ENCODE measurements at regions not wholly inside any gene's neighbourhood (a gene's known extent, or its start where the extent isn't known, plus 50 kb on each side); places are given as distances from the start of the nearest gene placed in this dataset.

DNA sequence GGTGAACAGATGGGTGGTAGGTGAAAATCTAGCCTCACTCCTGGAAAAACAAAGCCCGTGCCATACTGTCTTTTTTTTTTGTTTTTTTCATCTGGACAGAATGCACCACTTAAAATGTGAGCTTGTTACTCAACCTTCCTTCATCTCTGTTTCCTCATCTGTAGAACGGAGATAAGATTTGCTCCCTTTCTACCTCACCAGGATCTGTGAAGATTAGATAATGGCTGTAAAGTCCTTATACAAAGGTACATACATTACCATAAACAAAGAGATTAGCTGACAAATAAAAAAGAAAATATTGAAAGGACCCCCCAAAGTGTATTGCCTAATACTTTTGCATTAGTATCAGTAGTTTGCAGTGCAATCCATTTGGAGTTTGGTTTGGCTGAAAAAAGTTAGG lies 75.4 kb upstream of the ZEB2 start:
- Histone ChIP-seq H3K9me3 (no peaks in the 10 kb centered on the region), H3K27ac (no peak overlapping the region), H3K36me3 (no peaks in the 10 kb centered on the region), H3K4me1 (no peaks in the 10 kb centered on the region), H3K27me3 (no peaks in the 10 kb centered on the region), H3K4me3 (no peak overlapping the region)
- intact Hi-C loops (cut with DNase I; ENCODE audit: low total_unique reads), result no loop called here
- no peak for TF ChIP-seq POLR2A (IDR thresholded peaks at IDR 0.05)
- TF ChIP-seq, protein P1, sequence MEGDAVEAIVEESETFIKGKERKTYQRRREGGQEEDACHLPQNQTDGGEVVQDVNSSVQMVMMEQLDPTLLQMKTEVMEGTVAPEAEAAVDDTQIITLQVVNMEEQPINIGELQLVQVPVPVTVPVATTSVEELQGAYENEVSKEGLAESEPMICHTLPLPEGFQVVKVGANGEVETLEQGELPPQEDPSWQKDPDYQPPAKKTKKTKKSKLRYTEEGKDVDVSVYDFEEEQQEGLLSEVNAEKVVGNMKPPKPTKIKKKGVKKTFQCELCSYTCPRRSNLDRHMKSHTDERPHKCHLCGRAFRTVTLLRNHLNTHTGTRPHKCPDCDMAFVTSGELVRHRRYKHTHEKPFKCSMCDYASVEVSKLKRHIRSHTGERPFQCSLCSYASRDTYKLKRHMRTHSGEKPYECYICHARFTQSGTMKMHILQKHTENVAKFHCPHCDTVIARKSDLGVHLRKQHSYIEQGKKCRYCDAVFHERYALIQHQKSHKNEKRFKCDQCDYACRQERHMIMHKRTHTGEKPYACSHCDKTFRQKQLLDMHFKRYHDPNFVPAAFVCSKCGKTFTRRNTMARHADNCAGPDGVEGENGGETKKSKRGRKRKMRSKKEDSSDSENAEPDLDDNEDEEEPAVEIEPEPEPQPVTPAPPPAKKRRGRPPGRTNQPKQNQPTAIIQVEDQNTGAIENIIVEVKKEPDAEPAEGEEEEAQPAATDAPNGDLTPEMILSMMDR (IDR thresholded peaks at IDR 0.05), result no peak
- DNase-seq, result no peak

- Histone ChIP-seq H3K9me3 (no peaks in the 10 kb centered on the region), H3K27ac (no peak overlapping the region), H3K4me3 (no peak overlapping the region), H3K36me3 (no peaks in the 10 kb centered on the region), H3K27me3 (no peaks in the 10 kb centered on the region), H3K4me1 (no peaks in the 10 kb centered on the region)
- no peak for DNase-seq
- TF ChIP-seq POLR2A (IDR thresholded peaks at IDR 0.05), result no peak
- TF ChIP-seq, protein P1 (IDR thresholded peaks at IDR 0.05), result no peak
- intact Hi-C loops (cut with DNase I; ENCODE audit: low total_unique reads), result no loop called here
These were observed 73.9 kb upstream of the ZEB2 start for GRCh38 chr2:144593803-144594202.

DNA sequence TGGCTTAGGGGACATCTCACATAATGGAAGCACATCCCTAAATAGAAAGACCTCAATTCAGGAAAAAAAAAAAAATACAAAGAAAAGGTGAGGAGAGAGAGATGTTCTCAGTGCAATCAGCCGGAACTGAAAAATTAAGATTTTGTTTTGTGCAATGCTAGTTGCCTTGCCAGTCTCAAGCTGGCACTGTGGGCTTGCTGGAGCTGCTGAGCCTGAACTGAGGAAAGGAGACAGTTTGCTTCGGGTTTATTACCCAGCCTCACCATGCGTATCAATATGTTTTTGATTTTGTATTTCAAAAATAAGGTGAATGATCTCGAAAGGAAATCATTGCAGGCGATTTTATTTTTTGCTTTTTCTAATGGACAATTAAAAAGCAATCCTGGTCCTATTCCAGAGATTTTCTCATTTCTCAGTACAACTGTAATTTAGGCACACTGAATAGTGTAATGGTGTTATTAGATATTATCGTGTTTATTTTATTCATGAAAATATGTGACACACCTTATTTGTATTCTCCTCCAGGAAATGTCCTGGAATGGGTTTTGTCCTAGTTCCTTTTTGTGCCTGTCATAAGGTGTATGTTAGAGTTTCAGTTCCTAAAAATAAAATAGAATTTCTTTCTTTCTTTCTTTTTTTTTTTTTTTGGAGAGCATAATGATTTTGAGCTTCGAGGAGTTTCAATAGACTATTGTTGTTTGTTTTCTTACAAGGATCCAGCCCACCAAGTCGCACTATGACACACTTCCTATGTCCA lies 72.8 kb upstream of the ZEB2 start:
- TF ChIP-seq POLR2A (IDR thresholded peaks at IDR 0.05), result no peak
- TF ChIP-seq, protein P1 (IDR thresholded peaks at IDR 0.05), result no peak

DNA sequence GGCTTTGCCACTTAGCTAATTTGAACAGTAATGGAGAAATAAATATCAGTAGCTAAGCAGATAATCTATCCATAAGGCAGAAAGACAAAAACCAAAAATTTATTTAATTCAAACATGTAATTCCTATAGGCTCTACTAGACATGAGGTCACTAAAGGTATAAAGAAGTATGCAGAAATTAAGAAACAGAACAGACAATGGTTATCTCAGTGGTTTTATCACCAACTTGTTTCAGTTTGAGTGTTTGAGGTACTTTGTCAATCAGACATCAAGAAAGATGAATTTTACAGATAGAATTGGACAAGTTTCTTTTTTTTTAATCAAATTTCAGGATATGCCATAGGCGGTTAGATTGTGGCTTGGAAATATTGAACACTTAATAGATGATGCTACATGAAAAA lies 67.4 kb upstream of the ZEB2 start:
- TF ChIP-seq, protein P1 (IDR thresholded peaks at IDR 0.05), result no peak
- no peak for TF ChIP-seq POLR2A (IDR thresholded peaks at IDR 0.05)
- DNase-seq, result no peak
- Histone ChIP-seq H3K27ac (no peak overlapping the region), H3K4me1 (no peaks in the 10 kb centered on the region), H3K27me3 (no peaks in the 10 kb centered on the region), H3K9me3 (no peaks in the 10 kb centered on the region), H3K4me3 (no peak overlapping the region), H3K36me3 (no peaks in the 10 kb centered on the region)
- intact Hi-C loops (cut with DNase I; ENCODE audit: low total_unique reads), result no loop called here

More for the DNA sequence above, 72.8 kb upstream of the ZEB2 start:
- no peaks in the 10 kb centered on the region for H3K36me3 ChIP-seq
- H3K4me1 ChIP-seq, result no peaks in the 10 kb centered on the region
- H3K27ac ChIP-seq, result no peak overlapping the region
- no peak for DNase-seq
- no peaks in the 10 kb centered on the region for H3K9me3 ChIP-seq
- intact Hi-C loops (cut with DNase I; ENCODE audit: low total_unique reads), result no loop called here
- no peak overlapping the region for H3K4me3 ChIP-seq
- H3K27me3 ChIP-seq, result no peaks in the 10 kb centered on the region

DNA sequence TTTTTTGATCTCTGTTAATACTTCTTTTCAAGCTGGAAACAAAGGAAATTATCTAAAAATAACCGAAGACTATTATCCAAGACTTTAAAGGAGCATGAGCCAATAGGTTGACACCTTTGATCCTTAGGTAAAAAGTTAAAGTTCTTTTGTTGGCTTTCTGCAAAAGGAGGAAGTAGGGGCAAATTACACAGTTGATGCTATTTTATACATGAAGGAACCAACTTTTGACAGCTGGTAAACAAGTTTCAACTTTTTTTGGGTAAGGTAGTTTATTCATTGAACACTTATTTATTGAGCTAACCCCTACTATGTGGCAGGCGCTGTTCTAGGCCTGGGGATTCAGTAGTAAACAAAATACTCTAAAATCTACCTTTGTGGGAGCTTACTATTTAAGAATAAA lies 66.6 kb upstream of the ZEB2 start:
- H3K27ac ChIP-seq, result no peak overlapping the region
- H3K27me3 ChIP-seq, result no peaks in the 10 kb centered on the region
- TF ChIP-seq, protein P1 (IDR thresholded peaks at IDR 0.05), result no peak
- TF ChIP-seq POLR2A (IDR thresholded peaks at IDR 0.05), result no peak
- H3K9me3 ChIP-seq, result no peaks in the 10 kb centered on the region
- no peak for DNase-seq
- no peaks in the 10 kb centered on the region for H3K4me1 ChIP-seq
- intact Hi-C loops (cut with DNase I; ENCODE audit: low total_unique reads), result no loop called here
- H3K4me3 ChIP-seq, result no peak overlapping the region
- no peaks in the 10 kb centered on the region for H3K36me3 ChIP-seq

Data from uterus (tissue), 3 donors.